Colonic mucosa (tissue), 4 donors: ENCODE measurements at regions not wholly inside any gene's neighbourhood (a gene's known extent, or its start where the extent isn't known, plus 50 kb on each side); places are given as distances from the start of the nearest gene placed in this dataset.

Experiments
- DNase-seq: peaks from one replicate; pipeline ENCODE4 v3.0.0-alpha.2; 2020
- H3K27ac ChIP-seq: fragments of 200-600 bp; one replicate; pipeline ENCODE4 v1.8.0; 2021
- H3K27me3 ChIP-seq: fragments of 200-600 bp; one replicate; pipeline ENCODE4 v1.8.0; 2021
- H3K36me3 ChIP-seq: fragments of 200-600 bp; one replicate; pipeline ENCODE4 v1.8.0; 2021
- H3K4me1 ChIP-seq: fragments of 200-600 bp; one replicate; pipeline ENCODE4 v1.8.0; 2021; ENCODE audit warnings: mild to moderate bottlenecking
- H3K4me3 ChIP-seq: fragments of 200-600 bp; one replicate; pipeline ENCODE4 v1.8.0; 2021
- H3K9ac ChIP-seq, 2 donors: one replicate each; pipeline ENCODE4 v1.7.0; 2013; ENCODE audit warnings: control low read depth in 2 of 2, low read depth in 2 of 2, low read length in 2 of 2
- H3K9me3 ChIP-seq: fragments of 200-600 bp; one replicate; pipeline ENCODE4 v1.8.0; 2021
- intact Hi-C: fragments of 100-400 bp; cut with DNase I; formaldehyde crosslinking; loops from one replicate; pipeline ENCODE4 v1.14.1; 2022
- TF ChIP-seq, protein P1 (sequence below): fragments of 200-600 bp; IDR thresholded peaks from one replicate; pipeline ENCODE4 v1.8.0; 2022; ENCODE audit warnings: antibody characterized with exemption, mild to moderate bottlenecking
- donor health status: healthy.
- donor health status: DM: no; HTN: no; CAD: no.
- donor health status: DM: no; HTN: no; CAD: no.

DNA sequence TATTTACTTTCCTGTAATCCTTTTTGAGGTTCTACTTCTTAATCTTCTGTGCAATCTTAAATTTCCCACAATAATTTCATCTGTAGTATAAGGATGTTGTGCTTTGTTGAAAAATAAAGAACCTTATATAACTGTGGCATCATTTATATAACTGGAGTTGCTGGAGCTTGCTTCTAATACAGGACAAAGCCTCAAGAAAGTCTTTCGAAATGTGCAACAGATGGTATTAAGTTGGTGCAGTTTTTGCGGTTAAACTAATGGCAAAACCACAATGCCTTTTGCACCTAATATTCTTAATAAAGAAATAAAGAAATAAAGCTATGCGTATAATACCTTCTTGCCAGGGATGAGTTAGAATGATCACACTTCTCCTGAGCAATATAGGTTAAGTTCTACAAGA lies 180.0 kb downstream of the KITLG start:
- Histone ChIP-seq H3K9me3 (no peaks in the 10 kb centered on the region), H3K27me3 (no peaks in the 10 kb centered on the region), H3K4me1 (no peaks in the 10 kb centered on the region), H3K4me3 (no peak overlapping the region), H3K27ac (no peak overlapping the region), H3K9ac (no peak overlapping the region), H3K36me3 (no peaks in the 10 kb centered on the region)
- intact Hi-C loops = no loop called here
- no peak for DNase-seq
- TF ChIP-seq, protein P1, sequence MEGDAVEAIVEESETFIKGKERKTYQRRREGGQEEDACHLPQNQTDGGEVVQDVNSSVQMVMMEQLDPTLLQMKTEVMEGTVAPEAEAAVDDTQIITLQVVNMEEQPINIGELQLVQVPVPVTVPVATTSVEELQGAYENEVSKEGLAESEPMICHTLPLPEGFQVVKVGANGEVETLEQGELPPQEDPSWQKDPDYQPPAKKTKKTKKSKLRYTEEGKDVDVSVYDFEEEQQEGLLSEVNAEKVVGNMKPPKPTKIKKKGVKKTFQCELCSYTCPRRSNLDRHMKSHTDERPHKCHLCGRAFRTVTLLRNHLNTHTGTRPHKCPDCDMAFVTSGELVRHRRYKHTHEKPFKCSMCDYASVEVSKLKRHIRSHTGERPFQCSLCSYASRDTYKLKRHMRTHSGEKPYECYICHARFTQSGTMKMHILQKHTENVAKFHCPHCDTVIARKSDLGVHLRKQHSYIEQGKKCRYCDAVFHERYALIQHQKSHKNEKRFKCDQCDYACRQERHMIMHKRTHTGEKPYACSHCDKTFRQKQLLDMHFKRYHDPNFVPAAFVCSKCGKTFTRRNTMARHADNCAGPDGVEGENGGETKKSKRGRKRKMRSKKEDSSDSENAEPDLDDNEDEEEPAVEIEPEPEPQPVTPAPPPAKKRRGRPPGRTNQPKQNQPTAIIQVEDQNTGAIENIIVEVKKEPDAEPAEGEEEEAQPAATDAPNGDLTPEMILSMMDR = no peak

DNA sequence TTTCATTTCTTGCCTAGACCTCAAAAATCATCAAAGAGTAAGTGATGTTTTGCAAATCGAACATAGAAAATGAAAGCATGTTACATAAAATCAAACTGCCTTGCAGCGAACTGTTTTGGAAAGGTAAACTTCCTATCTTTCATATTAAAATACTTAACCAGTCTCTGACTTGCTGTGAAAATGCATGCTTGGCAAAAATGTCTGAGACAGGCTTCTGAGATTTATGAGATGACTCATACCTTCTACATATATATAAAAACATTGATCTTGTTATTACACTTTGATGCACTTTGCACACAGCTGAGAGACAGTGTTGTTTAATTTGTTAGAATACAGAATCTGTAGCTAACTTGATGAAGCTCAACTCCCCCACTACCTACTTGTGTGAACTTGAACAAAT lies 179.1 kb downstream of the KITLG start:
- Histone ChIP-seq H3K27ac (no peak overlapping the region), H3K36me3 (no peaks in the 10 kb centered on the region), H3K9me3 (no peaks in the 10 kb centered on the region), H3K27me3 (no peaks in the 10 kb centered on the region), H3K9ac (no peak overlapping the region), H3K4me1 (no peaks in the 10 kb centered on the region), H3K4me3 (no peak overlapping the region)
- no peak for DNase-seq
- TF ChIP-seq, protein P1 = no peak
- intact Hi-C loops = no loop called here

- H3K27me3 ChIP-seq = no peaks in the 10 kb centered on the region
- TF ChIP-seq, protein P1 = no peak
- H3K27ac ChIP-seq = no peak overlapping the region
- DNase-seq = no peak
- no peak overlapping the region for H3K4me3 ChIP-seq
- no peaks in the 10 kb centered on the region for H3K4me1 ChIP-seq
- H3K9me3 ChIP-seq = no peaks in the 10 kb centered on the region
- intact Hi-C loops = no loop called here
- H3K36me3 ChIP-seq = no peaks in the 10 kb centered on the region
- no peak overlapping the region for H3K9ac ChIP-seq
Measured at GRCh38 chr12:88406905-88407304, 173.4 kb downstream of the KITLG start.

DNA sequence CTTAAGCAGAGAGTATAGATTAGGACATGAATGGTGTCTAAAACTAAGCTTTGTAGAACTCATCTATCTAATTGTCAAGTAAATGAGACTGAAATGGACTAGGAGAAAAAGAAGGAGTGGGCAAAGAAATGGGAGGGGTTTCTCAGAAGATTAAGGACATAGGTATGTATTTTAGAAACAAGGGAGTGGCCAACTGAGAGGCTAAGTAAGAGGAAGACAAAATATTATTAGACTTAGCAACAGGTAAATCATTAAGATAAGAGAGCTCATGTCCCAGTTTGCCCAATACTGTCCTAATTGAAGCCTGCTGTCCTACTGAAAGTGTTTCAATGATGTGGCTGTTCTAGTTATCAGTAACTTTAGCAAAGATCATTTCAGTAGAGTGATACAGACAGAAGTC lies 171.4 kb downstream of the KITLG start:
- intact Hi-C loops = no loop called here
- no peaks in the 10 kb centered on the region for H3K36me3 ChIP-seq
- TF ChIP-seq, protein P1 = no peak
- no peak for DNase-seq
- no peaks in the 10 kb centered on the region for H3K9me3 ChIP-seq
- H3K4me3 ChIP-seq = no peak overlapping the region
- H3K27me3 ChIP-seq = no peaks in the 10 kb centered on the region
- H3K9ac ChIP-seq = no peak overlapping the region
- H3K27ac ChIP-seq = no peak overlapping the region
- H3K4me1 ChIP-seq = no peaks in the 10 kb centered on the region

- Histone ChIP-seq H3K27me3 (no peaks in the 10 kb centered on the region), H3K4me3 (no peak overlapping the region), H3K9me3 (no peaks in the 10 kb centered on the region), H3K27ac (no peak overlapping the region), H3K36me3 (no peaks in the 10 kb centered on the region), H3K4me1 (no peaks in the 10 kb centered on the region), H3K9ac (no peak overlapping the region)
- TF ChIP-seq, protein P1 = no peak
- DNase-seq = no peak
- intact Hi-C loops = no loop called here
Measured at GRCh38 chr12:88409257-88409656, 171.0 kb downstream of the KITLG start.

DNA sequence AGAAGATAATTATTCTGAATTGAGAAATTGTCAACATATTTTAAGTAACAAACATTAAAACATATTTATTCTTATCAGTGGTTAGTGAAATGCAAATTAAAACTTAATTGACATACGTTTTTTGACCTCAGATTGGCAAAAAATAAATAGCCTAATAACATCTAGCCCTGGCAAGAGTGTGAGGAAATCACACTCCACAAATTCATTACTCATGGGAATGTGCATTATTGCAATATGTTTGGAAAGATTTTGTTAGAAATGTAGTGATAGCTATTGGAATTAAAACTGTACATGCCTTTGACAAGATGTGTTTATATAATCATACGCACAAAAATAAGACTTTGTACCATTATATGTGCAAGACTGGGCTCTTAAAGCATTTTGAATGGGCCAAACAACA lies 168.6 kb downstream of the KITLG start:
- intact Hi-C loops = no loop called here
- DNase-seq = no peak
- Histone ChIP-seq H3K9ac (no peak overlapping the region), H3K27ac (no peak overlapping the region), H3K27me3 (no peaks in the 10 kb centered on the region), H3K4me1 (no peaks in the 10 kb centered on the region), H3K9me3 (no peaks in the 10 kb centered on the region), H3K4me3 (no peak overlapping the region), H3K36me3 (no peaks in the 10 kb centered on the region)
- TF ChIP-seq, protein P1 = no peak
